Testis (tissue), 2 donors: ENCODE measurements at regions not wholly inside any gene's neighbourhood (a gene's known extent, or its start where the extent isn't known, plus 50 kb on each side); places are given as distances from the start of the nearest gene placed in this dataset.

Source experiments
- POLR2A ChIP-seq: fragments of 450-650 bp; IDR thresholded peaks from one replicate; pipeline ENCODE4 v1.6.1; 2017; ENCODE audit warnings: antibody characterized with exemption, mild to moderate bottlenecking, moderate library complexity
- TF ChIP-seq, protein P1 (sequence below), 3 experiments: fragments of 450-650 bp in 2 of 3; fragments of 200-600 bp in 1 of 3; sonication (generic) in 1 of 3; IDR thresholded peaks; one replicate each; pipeline ENCODE4 v1.5.1; 2016 to 2019; ENCODE audit warnings: antibody characterized with exemption in 3 of 3, mild to moderate bottlenecking in 2 of 3, moderate library complexity in 1 of 3

DNA sequence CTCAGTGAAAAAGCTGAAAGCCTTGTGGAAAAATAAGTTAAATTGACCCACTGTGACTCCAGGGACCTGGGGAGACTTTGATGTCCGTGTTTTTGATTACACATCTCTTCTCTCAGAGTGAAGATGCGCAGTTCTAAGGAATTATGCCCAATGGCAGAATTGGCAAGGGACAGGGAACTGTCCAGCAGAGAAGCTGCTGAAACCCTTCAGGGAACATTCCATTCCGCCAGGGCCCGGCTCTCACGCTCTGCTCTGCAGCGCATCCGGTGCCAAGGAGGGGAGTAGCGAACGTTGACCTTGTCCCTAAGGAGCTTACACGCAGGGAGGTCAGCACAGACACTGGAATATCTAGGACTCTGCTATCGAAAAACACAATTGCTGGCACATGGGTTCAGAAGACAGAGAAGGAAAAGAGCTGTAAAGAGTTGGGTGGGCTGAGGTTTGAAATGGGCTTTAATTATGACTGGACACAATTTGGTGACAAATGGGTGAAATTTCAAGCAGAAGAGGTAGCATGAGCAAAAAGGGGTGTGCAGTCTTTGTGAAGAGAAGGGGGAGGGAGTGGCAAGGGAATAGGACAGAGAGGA, 64.5 kb upstream of the B3GAT1 start:
- TF ChIP-seq, protein P1, sequence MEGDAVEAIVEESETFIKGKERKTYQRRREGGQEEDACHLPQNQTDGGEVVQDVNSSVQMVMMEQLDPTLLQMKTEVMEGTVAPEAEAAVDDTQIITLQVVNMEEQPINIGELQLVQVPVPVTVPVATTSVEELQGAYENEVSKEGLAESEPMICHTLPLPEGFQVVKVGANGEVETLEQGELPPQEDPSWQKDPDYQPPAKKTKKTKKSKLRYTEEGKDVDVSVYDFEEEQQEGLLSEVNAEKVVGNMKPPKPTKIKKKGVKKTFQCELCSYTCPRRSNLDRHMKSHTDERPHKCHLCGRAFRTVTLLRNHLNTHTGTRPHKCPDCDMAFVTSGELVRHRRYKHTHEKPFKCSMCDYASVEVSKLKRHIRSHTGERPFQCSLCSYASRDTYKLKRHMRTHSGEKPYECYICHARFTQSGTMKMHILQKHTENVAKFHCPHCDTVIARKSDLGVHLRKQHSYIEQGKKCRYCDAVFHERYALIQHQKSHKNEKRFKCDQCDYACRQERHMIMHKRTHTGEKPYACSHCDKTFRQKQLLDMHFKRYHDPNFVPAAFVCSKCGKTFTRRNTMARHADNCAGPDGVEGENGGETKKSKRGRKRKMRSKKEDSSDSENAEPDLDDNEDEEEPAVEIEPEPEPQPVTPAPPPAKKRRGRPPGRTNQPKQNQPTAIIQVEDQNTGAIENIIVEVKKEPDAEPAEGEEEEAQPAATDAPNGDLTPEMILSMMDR (IDR thresholded peaks at IDR 0.05): no peak
- no peak for TF ChIP-seq POLR2A
